Choroid plexus epithelial cell (primary cell): ENCODE measurements at regions not wholly inside any gene's neighbourhood (a gene's known extent, or its start where the extent isn't known, plus 50 kb on each side); places are given as distances from the start of the nearest gene placed in this dataset.

ENCODE experiments used
- DNase-seq: peaks from one replicate; pipeline ENCODE4 v3.0.0-alpha.2; 2010; ENCODE audit warnings: low read depth
- H3K4me3 ChIP-seq: 2 replicates; pipeline ENCODE4 v1.5.1; 2011; ENCODE audit warnings: low read depth, mild to moderate bottlenecking, control low read depth, low read length, moderate library complexity
- TF ChIP-seq, protein P1 (sequence below): conservative IDR thresholded peaks from 2 replicates; pipeline ENCODE4 v1.5.1; 2011; ENCODE audit warnings: low read depth, mild to moderate bottlenecking, control low read depth, inconsistent platforms, low read length, moderate library complexity

DNA sequence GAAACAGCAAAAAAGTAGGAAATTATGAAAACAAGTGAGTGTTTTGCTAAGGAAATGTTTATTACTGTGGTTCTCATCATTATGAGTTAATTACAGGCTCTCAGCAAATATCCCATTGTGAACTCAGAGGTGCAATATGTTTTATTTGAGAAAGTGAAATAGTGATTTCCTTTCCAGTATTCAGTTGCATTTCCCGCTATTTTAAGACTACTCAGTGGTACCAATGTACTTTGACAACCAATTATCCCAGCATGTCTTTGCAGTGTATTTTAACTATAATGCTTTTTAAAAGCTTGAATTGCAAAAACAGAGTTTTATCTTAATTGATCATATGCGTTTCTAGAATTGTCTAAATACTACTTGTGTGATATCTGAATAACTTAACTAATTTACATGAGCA is 383.8 kb upstream of the TENM3 start:
- TF ChIP-seq, protein P1, sequence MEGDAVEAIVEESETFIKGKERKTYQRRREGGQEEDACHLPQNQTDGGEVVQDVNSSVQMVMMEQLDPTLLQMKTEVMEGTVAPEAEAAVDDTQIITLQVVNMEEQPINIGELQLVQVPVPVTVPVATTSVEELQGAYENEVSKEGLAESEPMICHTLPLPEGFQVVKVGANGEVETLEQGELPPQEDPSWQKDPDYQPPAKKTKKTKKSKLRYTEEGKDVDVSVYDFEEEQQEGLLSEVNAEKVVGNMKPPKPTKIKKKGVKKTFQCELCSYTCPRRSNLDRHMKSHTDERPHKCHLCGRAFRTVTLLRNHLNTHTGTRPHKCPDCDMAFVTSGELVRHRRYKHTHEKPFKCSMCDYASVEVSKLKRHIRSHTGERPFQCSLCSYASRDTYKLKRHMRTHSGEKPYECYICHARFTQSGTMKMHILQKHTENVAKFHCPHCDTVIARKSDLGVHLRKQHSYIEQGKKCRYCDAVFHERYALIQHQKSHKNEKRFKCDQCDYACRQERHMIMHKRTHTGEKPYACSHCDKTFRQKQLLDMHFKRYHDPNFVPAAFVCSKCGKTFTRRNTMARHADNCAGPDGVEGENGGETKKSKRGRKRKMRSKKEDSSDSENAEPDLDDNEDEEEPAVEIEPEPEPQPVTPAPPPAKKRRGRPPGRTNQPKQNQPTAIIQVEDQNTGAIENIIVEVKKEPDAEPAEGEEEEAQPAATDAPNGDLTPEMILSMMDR = no peak
- DNase-seq = no peak
- H3K4me3 ChIP-seq = no peak overlapping the region

- DNase-seq = peak; percentile 68
- TF ChIP-seq, protein P1 = no peak
Observed at GRCh38 chr4:181860157-181860556, 383.0 kb upstream of the TENM3 start.

GRCh38 chr4:181860668-181861067 is 382.5 kb upstream of the TENM3 start:
- TF ChIP-seq, protein P1 = no peak
- peak; percentile 61 for DNase-seq
- no peak overlapping the region for H3K4me3 ChIP-seq

More at GRCh38 chr4:181860157-181860556, 383.0 kb upstream of the TENM3 start:
- no peak overlapping the region for H3K4me3 ChIP-seq

- H3K4me3 ChIP-seq = no peak overlapping the region
- TF ChIP-seq, protein P1 = no peak
- no peak for DNase-seq
Observed at GRCh38 chr4:181863856-181864255, 379.3 kb upstream of the TENM3 start.

DNA sequence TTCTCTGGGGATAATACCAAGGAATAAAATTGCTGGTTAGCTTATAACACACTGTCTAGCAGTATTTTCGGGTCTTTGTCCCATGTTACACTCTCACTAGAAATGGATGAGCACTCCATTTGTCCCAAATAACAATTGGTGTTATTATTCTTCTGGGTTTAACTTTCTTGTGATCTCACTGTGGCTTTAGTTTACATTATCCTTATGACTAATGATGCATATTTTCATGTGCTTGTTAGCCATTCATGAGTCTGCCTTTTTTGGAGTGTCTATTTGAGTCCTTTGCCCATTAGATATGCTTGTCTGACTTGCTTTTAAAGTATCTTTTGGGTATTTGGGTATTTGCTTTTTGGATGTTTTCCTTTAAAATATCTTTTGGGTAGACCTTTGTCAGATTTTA is 372.9 kb upstream of the TENM3 start:
- DNase-seq = peak; percentile 31
- TF ChIP-seq, protein P1 = no peak
- H3K4me3 ChIP-seq = no peak overlapping the region

- TF ChIP-seq, protein P1 = no peak
- peak; percentile 14 for DNase-seq
- H3K4me3 ChIP-seq = no peak overlapping the region
Observed at GRCh38 chr4:181874602-181875001, 368.6 kb upstream of the TENM3 start.

DNA sequence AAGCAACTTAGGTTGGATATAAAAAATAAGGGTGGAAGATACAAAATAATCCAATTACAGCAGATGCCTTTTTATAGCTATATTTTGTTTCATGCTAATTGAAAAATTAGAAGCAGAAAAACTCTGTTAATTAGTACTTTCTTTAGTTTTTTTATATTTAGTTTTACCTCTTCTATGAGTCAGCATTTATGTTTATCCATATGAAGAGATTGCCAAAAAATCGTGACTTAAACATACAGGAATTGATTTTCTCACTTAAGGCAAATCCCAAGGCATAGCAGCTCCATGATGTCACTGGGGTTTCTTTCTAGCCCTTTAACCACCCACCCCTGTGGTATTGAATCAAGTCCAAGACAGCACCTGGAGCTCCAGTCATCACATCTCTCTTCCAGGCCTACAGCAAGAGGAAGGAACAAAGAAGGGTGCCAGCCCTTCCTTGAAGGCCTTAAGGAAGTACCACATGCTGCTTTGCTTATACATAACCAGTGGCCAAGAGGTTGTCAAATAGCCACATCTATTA is 365.8 kb upstream of the TENM3 start:
- no peak overlapping the region for H3K4me3 ChIP-seq
- DNase-seq = peak; percentile 40
- TF ChIP-seq, protein P1 = no peak
